AML-193 (cell line): ENCODE measurements at regions not wholly inside any gene's neighbourhood (a gene's known extent, or its start where the extent isn't known, plus 50 kb on each side); places are given as distances from the start of the nearest gene placed in this dataset.

Experiments used
- DNase-seq, 2 experiments: peaks; one replicate each; lab custom pipeline; 2025; lab: John Stamatoyannopoulos, UW

DNA sequence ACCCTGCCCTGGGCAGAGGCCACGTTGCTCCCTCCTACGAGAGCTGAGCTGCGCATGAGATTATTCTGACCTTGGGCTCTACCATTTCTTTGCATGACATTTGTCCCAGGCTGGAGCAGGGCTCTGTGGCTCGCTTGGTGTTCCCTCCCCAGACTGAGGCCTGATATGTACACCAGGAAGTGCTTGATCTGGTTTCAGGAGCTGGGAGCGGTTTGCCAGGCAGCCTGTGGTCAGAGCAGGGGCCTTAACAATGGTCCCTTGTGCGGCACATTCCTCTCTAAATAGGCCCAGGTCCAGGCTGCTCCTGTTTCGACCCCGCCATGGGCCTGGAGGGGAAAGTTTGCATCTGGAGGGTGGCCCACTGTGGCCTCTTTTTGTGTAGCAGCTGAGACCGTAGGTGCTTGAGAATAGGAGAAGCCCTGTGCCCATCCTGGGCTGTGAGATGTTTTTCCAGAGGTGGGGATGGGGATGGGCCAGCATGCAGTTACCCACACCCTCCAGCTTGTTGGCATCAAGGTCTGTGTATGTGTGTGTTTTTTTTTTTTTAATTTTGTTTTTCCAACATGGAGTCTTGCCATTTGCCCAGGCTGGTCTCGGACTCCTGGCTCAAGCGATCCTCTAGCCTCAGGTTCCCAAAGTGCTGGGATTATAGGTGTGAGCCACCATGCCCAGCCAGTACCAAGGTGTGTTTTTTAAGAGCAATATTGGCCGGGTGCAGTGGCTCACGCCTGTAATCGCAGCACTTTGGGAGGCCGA lies 253.9 kb downstream of the SEC14L1 start:
- DNase-seq: no peak

DNA sequence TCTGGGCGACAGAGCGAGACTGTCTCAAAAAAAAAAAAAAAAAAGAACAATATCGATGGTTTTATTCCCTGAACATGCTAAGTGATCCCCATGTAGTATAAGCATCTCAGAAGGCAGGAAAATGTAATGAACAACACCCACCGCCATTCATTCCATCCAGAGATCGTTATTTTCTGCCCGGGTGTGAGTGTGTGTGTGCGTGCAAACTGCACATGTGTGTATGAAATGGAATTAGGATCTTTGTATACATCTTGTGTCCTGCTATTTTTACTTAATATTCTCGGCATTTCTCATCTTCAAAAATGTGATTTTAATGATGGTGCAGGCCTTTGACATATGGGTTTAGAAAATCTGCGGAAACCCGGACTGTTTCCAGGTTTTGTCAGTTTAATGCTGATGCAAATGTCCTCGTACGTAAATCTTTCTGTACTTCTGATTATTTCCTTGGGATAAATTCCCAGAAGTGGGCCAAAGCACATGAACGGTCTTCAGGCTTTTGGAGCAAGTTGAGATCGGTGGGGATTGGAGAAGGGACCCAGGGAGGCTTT lies 254.8 kb downstream of the SEC14L1 start:
- no peak for DNase-seq

DNA sequence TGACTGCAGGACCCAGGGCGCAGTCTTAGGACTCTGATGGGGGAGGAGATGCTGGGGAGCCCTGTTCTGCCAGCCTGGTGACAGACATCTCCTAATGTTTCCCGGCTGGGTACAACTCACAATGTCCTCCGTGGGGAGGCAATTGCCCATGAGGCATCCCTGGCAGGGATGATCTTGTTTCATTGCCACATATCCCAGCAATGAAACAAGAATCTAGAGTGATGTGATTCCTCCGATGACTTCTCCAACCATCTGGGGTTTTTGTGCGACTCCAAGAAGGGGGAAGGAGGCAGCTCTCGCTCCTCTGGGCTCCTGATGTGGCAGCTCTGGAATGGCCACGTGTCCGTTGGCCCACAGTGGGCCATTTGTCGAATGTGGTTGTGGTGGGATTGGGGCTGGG lies 255.8 kb downstream of the SEC14L1 start:
- DNase-seq: no peak

DNA sequence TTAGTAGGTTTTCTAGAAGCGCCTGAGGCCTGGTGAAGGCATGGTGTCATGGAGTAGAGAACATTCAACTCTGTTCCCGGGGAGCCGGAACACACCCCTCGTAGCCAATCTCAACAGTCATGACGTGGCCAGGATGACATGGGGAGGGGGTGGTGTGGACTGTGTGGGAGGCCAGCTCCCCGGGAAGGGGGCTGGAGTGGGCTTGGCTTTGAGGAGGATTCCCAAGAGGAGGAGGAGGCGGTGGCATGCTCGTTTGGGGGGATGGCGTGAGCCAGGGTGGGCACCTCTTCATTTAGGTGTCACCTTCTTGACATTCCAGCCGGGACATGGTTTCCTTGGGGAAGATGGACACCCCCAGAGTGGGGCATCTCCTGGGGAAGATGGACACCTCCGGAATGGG lies 257.5 kb downstream of the SEC14L1 start:
- DNase-seq: no peak

DNA sequence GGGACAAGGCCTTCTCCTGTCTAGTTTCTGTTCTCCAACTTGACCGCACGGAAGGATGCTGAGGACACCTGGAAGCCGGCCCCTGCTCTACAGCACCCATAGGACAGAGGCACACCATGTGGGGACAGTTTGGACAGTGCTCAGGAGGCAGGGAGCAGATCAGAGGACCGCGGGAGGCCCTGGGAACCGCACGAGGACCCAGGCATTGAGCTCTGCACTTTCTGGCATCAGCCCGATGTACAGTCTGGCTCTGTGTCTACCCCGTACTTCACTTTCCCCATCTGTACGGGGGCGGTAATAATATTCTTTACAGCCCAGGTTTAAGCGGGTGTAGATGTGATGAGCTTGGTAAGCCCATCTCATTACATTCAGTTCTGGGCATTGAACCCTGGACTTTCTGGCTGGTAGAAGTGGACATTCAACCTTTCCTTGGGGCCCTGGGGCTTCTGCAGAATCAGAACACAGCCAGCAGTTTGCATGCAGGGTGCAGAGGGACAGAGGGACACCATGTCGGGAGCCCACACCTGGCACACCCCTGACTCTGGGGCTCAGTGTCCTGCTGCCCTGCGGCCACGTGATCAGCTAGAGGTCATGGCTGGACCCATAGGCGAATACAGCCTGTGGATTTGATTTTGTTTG lies 258.7 kb downstream of the SEC14L1 start:
- no peak for DNase-seq

DNA sequence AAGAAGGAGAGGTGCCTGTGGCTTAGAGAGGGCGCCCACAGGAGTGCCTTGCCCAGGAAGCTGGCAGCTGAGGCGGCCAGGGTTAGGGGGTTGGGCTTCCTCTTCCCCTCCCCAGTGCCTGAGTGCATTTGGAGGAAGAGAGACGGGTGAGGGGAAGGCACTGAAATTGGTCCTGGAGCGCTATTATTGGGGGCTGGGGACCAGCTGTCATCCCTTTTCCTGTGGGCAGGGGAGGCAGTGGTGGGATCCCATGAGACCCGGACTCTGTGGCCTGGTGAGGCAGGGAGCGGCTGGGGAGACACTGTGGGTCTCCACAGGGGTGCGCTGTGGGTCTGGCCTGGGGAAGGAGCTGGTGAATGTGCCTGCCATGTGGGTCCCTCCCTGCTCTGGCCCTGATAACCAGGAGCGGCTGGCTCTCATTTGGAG lies 259.7 kb downstream of the SEC14L1 start:
- peak; percentile 75 to 77 for DNase-seq

DNA sequence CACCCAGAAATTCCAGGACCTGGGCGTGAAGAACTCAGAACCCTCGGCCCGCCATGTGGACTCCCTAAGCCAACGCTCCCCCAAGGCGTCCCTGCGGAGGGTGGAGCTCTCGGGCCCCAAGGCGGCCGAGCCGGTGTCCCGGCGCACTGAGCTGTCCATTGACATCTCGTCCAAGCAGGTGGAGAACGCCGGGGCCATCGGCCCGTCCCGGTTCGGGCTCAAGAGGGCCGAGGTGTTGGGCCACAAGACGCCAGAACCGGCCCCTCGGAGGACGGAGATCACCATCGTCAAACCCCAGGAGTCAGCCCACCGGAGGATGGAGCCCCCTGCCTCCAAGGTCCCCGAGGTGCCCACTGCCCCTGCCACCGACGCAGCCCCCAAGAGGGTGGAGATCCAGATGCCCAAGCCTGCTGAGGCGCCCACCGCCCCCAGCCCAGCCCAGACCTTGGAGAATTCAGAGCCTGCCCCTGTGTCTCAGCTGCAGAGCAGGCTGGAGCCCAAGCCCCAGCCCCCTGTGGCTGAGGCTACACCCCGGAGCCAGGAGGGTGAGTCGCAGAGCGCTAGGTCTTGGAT lies 261.5 kb downstream of the SEC14L1 start:
- DNase-seq: no peak

DNA sequence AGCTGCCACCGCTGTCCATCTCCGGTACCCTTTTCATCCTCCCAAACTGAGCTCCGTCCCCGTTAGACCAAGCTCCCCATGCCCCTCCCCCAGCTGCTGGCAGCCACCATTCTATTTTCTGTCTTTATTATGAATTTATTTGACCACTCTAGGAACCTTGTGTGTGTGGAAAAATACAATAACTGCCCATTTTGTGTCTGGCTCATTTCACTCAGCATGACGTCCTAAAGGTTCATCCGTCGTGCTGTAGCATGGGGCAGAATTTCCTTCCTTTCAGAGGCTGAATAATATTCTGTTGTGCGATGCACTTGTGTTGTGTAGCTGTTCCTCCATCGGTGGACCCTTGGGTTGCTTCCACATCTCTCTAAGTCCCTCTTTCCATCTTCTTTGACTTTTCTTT lies 263.1 kb downstream of the SEC14L1 start:
- no peak for DNase-seq

DNA sequence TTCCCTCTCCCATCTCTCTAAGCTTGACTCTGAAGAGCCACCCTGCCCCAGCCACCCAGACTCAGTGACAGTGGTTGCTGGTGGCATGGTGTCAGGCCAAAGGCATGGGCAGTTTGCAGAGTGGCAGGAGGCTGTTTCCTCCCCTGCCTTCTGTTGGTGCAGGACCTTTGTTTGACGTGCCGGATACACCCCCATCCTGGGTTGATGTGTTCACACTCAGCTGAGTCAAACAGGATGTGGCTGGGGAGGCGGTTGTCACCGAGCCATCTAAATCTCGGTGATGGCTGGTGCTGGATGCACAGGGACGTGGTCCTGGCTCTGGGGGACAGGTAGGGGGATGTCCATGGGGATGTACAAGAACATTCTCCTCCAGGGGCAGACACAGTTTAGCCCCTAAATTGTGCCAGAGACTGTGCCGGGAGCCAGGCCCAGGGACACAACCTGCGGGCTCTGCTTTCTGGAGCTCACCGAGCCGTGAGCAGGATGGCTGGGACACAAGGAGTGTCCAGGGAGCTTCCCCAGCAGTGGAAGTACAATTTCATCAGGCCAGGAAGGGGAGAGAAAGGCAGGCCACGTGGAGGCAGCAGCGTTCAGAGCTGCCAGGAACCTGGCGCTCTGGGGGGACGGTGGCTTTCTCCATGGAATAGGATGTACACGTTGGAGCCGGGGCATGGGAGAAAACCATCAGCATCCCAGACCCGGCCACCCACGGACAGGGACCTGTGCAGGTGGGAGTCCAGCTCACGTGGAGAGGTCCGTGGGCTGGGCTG lies 264.2 kb downstream of the SEC14L1 start:
- peak; percentile 84 to 87 for DNase-seq

DNA sequence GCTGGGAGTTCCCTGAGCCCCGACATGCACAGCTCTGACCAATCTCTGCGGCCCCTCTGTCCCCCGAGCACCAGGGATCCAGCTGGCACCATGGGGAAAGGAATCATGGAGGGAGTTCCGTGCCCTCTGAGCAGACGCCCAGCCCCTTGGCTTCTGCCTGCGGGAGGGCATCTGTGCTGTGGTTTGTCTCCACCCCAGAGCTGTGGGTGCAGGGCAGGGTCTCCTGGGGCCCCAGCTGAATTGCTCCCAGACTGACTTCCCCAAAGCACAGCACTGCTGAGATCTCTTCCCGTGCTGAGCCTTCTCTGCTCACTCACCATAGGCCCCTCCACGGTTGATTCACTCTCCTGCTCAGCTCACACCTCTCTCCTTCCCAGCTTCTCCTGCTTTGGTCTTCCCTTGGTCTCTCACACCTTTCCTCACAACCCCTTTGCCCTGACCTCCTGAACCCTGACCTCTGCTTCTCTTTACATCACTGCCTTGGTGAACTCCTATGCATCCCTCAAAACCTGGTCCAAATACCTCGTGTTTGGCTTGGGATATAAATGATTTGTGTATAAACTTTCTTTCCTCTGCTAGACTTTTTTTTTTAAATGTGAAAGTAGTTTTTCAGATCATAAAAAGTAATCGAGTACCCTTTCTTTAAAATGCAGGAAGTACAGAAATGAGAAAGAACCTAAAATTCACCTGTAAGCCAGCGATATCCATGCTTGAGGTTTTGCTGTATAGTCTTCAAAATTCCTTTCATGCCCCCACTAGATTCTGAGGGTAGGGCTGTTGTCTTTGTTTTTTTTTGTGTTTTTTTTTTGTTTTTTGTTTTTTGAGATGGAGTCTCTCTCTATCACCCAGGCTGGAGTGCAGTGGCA lies 265.3 kb downstream of the SEC14L1 start:
- peak in 1 of 2 experiments; percentile 4 for DNase-seq

DNA sequence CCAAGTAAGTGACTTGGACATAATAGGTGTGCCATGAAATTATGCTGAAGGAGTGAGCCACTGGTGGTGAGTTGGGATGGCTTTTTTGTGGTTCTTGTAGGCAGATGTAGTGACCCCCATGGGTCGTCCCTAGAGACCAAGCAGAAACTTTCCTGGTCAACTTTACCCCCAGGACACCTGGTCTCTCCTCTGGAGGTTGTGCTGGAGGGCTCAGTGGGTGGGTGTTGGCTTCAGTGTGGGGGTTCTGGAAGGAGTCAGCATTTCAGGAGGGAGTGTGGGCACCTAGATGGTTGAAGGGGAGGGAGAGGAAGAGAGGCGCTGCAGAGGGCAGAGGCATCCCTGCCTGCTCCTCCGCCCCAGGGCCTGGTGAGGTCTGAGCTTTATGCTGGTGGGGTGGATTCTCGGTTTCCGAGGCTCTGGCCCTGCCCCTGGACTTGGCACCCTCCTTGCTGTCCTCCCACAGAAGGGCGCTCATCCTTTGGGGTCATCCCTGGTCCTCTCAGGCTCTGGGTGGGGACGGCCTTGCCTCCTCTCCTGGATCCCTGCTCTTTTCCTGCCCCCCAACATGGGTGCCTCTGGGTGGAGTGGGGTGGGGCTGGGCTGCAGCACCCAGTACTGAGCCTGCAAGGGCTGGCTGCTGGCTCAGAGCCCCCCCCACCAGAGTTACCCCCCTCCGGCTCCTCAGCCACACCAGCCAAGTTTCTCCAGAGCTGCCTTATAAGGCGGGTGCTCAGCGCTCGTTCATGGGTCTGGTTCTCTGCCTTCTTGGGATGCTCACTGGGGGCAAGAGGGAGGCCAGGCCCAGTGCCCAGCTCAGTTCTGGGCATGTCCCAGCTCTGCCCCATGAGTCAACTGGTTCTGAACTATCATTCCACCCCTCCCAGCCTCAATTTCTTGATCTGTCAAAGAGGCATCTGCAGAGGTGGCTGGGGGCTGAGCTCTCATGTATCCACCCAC lies 266.8 kb downstream of the SEC14L1 start:
- DNase-seq: no peak

DNA sequence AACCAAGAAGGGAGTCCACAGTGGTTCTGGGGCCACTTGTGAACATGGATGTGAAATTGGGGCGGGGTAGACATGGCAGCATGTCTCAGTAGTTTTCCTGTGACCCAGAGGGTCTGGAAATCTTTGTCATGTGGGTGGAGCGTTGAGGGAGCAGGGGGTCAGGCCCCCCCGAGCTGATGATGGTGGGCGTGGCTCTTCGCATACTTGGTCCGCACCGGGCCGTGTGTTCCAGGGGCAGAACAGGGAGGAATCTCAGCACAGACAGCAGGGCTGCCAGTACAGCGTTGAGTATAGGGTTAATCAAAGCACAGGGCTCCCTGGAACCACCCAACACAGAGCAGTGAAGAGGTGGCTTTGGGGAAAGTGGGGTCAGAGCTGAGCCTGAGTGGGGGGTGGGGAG lies 267.5 kb downstream of the SEC14L1 start:
- DNase-seq: no peak

DNA sequence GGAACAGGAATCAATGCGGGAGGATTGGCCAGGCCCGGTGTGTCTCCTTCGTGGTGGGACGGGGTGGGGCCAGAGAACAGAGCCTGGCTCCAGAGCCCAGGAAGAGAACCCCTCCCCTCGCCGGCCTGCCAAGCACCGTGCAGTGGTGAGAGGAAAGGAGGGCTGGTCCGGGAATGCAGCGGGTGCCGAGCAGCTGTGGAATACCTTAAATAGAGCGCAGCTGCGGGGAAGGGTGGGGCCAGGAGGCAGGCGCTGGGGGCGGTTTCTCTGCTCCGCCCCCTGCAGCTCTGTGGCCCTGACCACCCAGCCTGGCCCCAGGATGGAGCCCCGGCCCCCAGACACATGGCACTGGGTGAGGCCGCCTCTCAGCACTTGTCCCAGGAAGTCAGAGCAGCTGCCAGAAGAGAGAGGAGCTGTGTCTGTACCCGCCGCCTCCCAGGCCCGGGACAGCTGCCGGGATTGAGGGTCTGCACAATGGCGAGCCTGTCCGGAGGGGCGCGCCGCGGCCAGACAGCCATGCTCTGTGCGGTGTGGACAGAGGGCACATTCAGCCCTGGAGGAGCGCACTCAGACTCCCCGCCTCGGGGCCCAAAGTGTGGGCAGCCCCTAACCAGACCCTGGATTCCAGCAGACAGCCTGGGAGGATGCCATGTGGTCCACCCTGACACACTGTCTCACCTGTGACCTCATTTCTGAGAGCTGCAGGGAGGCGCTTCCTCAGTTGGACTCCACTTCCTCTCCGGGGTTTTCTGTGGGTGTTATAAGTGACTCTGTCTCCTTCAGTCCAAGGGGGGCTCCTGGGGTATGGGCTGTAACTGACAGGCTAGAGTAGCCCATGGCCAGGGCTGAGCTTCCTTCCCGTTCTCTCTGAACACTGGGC lies 268.8 kb downstream of the SEC14L1 start:
- no peak for DNase-seq

DNA sequence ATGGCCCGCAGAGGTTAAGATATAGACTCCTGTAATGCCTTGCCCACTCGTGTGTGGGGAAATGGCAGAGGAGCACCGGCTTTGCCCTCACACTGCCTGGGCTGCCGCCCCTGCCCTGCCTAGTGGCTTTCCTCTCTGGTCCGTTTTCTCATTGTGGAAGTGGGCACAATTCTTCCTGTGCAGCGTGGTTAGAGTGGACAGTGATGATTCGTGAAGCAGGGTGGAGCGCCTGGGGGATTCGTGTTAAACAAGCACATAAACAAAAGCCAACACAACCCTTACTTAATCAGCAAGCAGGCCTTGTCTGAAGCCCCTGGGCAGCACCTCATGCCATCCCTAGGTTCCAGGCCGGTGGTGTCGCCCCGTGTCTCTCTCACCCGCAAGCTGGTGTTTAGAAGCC lies 269.7 kb downstream of the SEC14L1 start:
- no peak for DNase-seq

DNA sequence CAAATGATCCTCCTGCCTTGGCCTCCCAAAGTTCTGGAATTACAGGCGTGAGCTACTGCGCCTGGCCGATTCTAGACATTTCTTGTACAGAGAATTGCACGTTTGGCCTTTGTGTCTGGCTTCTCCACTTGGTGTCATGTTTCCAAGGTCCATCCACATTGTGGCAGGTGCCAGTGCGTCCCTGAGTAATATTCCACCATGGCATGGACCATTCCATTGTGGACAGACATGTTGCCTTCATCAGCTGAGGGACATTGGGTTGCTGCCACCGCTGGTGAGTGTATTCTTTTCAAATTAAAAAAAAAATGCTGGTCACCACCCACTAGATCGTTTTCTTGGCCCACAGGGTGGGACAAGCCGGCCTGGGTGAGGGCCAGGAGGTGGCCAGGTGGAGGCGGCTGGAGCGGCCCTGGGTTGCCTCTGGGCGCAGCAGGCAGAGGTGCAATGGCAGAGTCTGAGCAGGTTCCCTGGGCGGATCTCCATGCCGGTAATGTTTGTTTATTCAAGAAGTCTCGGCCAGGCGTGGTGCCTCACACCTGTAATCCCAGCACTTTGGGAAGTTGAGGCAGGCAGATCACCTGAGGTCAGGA lies 274.1 kb downstream of the SEC14L1 start:
- no peak for DNase-seq

DNA sequence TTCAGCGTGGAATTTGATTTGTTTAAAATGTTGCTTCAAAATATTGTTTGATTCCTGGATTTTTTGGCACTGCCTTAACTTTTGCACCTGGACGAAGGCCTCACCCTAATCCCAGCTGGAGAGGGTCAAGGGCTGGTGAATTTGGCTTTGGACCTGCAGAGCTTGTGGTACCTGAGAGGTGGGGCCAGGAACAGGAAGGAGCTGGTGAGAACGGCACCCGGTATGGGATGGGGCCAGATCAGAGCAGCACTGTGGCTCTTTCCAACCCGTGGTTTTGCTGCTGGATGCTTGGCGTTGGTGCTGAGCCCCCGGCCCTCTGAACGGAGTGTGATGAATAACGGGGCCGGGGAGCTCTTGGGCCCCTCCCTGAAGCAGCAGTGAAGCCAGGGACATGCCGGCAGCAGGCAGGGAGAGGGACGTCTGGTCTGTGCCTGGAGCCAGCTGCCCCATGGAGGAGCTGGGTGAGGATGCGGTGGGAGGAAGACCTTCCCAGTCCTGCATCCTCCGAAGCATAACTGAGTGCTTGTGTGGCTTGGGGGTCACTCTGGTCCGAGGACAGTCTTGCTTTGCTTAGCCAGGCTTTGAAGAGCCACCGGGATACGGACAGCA lies 275.4 kb downstream of the SEC14L1 start:
- DNase-seq: no peak

DNA sequence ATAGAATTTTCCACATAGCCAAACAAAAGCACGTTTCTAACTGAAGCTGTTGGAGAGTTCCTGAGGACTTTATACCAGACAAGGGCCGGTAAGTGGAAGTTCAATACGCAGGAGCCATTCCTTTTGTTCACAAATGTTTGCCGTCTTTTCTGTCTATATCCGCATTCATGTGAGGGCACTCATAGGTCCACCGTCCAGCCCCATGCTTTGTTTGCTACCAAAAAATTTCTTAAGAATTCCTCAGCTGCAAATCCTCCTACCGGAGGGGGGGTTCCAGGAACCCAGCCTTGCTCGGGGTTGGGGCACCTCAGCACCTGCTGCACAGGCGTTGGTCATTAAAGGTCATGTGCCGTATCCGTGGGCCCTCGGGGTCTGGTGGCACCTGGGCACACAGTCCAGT lies 276.8 kb downstream of the SEC14L1 start:
- DNase-seq: no peak

DNA sequence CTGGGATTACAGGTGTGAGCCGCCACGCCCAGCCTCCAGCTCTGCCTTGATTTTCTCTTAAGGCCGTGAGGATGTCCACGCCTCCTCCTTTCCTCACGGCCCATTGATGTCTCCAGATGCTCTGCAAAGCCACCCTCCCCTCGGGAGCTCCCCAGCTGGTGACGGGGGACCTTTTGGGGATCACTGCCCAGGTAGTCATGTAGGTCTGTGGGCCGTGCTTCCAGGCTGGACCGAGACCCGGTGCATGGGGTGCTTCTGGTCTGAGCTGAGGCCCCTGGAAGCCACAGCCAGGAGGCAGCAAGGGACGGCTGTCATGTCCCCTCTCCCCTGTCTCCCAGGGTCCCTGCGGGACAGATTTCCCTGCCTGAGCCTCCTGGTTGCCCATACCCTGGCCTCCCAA lies 277.8 kb downstream of the SEC14L1 start:
- DNase-seq: no peak
